Right atrium auricular region (tissue), 2 donors: ENCODE measurements at regions not wholly inside any gene's neighbourhood (a gene's known extent, or its start where the extent isn't known, plus 50 kb on each side); places are given as distances from the start of the nearest gene placed in this dataset.

ENCODE experiments used
- DNase-seq: peaks from one replicate; pipeline ENCODE4 v3.0.0-alpha.2; 2019; ENCODE audit warnings: low spot score
- H3K27ac ChIP-seq, 2 donors: fragments of 200-600 bp; sonication (generic); 1 replicate in 1 of 2; 2 replicates in 1 of 2; pipeline ENCODE4 v1.5.1; 2016 to 2019
- H3K27me3 ChIP-seq, 2 donors: fragments of 200-600 bp; sonication (generic); one replicate each; pipeline versions ENCODE4 v1.5.1 to v1.6.0; 2017 to 2019
- H3K36me3 ChIP-seq: fragments of 200-600 bp; sonication (generic); one replicate; pipeline ENCODE4 v1.5.1; 2016
- H3K4me1 ChIP-seq, 2 donors: fragments of 200-600 bp; sonication (generic); one replicate each; pipeline versions ENCODE4 v1.5.1 to v1.6.0; 2017 to 2019
- H3K4me3 ChIP-seq, 2 donors: fragments of 200-600 bp; sonication (generic); 1 replicate in 1 of 2; 2 replicates in 1 of 2; pipeline ENCODE4 v1.5.1; 2017 to 2019; ENCODE audit warnings: mild to moderate bottlenecking in 1 of 2, moderate library complexity in 1 of 2
- H3K9me3 ChIP-seq, 2 donors: fragments of 200-600 bp; sonication (generic); one replicate each; pipeline ENCODE4 v1.5.1; 2019
- CTCF ChIP-seq, 2 donors: fragments of 200-600 bp; sonication (generic); IDR thresholded peaks; one replicate each; pipeline ENCODE4 v1.5.1; 2019; ENCODE audit warnings: antibody characterized with exemption in 2 of 2

GRCh38 chr6:40778196-40778595, 191.0 kb upstream of the LRFN2 start:
- DNase-seq = no peak
- Histone ChIP-seq H3K4me3 (no peak overlapping the region), H3K27ac (no peak overlapping the region), H3K9me3 (no peaks in the 10 kb centered on the region), H3K4me1 (no peaks in the 10 kb centered on the region), H3K27me3 (no peaks in the 10 kb centered on the region), H3K36me3 (no peaks in the 10 kb centered on the region)
- TF ChIP-seq CTCF (IDR thresholded peaks at IDR 0.05) = no peak

GRCh38 chr6:40774932-40775331, 187.8 kb upstream of the LRFN2 start:
- Histone ChIP-seq H3K4me3 (no peak overlapping the region), H3K27ac (no peak overlapping the region), H3K4me1 (no peaks in the 10 kb centered on the region), H3K9me3 (peaks cover 0 to 10% of the 10 kb centered on the region in 2 donors), H3K36me3 (no peaks in the 10 kb centered on the region), H3K27me3 (no peaks in the 10 kb centered on the region)
- DNase-seq = no peak
- no peak for TF ChIP-seq CTCF (IDR thresholded peaks at IDR 0.05)

DNA sequence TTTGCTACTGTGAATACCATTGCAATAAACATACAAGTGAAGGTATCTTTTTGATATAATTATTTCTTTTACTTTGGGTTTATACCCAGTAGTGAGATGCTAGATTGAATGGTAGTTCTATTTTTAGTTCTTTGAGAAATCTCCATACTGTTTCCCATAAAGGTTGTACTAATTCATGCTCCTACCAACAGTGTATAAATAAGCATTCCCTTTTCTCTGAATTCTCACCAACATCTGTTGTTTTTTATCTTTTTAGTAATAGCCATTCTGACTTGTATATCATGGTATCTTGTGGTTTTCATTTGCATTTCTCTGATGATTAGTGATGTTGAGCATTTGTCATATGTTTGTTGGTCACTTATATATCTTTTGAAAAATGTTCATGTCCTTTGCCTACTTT, 183.6 kb upstream of the LRFN2 start:
- Histone ChIP-seq H3K4me1 (no peaks in the 10 kb centered on the region), H3K27ac (no peak overlapping the region), H3K9me3 (peaks cover 0 to 10% of the 10 kb centered on the region in 2 donors), H3K4me3 (no peak overlapping the region), H3K27me3 (no peaks in the 10 kb centered on the region), H3K36me3 (no peaks in the 10 kb centered on the region)
- TF ChIP-seq CTCF (IDR thresholded peaks at IDR 0.05) = no peak
- DNase-seq = no peak

- Histone ChIP-seq H3K27ac (no peak overlapping the region), H3K27me3 (no peaks in the 10 kb centered on the region), H3K36me3 (no peaks in the 10 kb centered on the region), H3K9me3 (no peaks in the 10 kb centered on the region), H3K4me3 (no peak overlapping the region), H3K4me1 (no peaks in the 10 kb centered on the region)
- no peak for DNase-seq
- TF ChIP-seq CTCF (IDR thresholded peaks at IDR 0.05) = no peak
These were observed 177.6 kb upstream of the LRFN2 start for GRCh38 chr6:40764726-40765125.

- Histone ChIP-seq H3K9me3 (no peaks in the 10 kb centered on the region), H3K36me3 (no peaks in the 10 kb centered on the region), H3K4me1 (no peaks in the 10 kb centered on the region), H3K27me3 (no peaks in the 10 kb centered on the region), H3K27ac (peak overlapping the region; percentile 6 to 45), H3K4me3 (no peak overlapping the region)
- TF ChIP-seq CTCF (IDR thresholded peaks at IDR 0.05) = no peak
- peak; percentile 67 for DNase-seq
These were observed 175.8 kb upstream of the LRFN2 start for GRCh38 chr6:40762981-40763380.

DNA sequence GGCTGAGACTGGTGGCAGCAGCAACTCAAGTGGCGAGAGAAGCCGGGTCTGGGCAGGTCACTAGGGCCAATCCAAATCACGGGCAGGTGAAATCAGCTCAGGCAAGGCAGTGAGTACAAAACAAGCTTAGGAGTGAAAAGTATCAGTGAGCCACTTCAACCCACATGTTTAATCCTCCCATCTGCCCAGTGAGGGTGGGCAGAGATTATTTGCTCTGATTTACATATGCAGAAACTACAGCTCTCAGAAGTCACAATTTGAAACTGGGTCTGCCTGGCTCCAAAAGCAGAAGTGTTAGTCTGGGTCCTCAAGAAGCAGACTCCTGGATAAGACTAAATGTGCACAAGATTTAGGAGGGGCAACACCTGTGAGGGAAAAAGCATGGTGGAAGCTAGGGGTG, 173.7 kb upstream of the LRFN2 start:
- Histone ChIP-seq H3K36me3 (no peaks in the 10 kb centered on the region), H3K9me3 (no peaks in the 10 kb centered on the region), H3K27me3 (no peaks in the 10 kb centered on the region), H3K4me1 (no peaks in the 10 kb centered on the region), H3K4me3 (no peak overlapping the region), H3K27ac (no peak overlapping the region)
- TF ChIP-seq CTCF (IDR thresholded peaks at IDR 0.05) = no peak
- DNase-seq = no peak
